OCI-LY1 (cell line): ENCODE measurements at regions not wholly inside any gene's neighbourhood (a gene's known extent, or its start where the extent isn't known, plus 50 kb on each side); places are given as distances from the start of the nearest gene placed in this dataset.

Experiments
- CTCF ChIP-seq: fragments of 200-600 bp; sonication (generic), shearing (Covaris generic); IDR thresholded peaks from 2 replicates; pipeline ENCODE4 v1.5.1; 2017; ENCODE audit warnings: mild to moderate bottlenecking, antibody characterized with exemption, low read length, moderate library complexity, mixed read lengths
- EZH2 ChIP-seq: fragments of 200-600 bp; sonication (generic), shearing (Covaris generic); IDR thresholded peaks from 2 replicates; pipeline ENCODE4 v1.8.0; 2017; ENCODE audit warnings: borderline replicate concordance, mixed run types, mild to moderate bottlenecking, antibody characterized with exemption, low read length, moderate library complexity, mixed read lengths

- TF ChIP-seq EZH2: no peak
- no peak for TF ChIP-seq CTCF
Observed at GRCh38 chr6:134604014-134604676, 286.2 kb upstream of the SGK1 start.
